Astrocyte (in vitro differentiated cells and primary cell): ENCODE measurements at regions not wholly inside any gene's neighbourhood (a gene's known extent, or its start where the extent isn't known, plus 50 kb on each side); places are given as distances from the start of the nearest gene placed in this dataset.
A peak's percentile ranks its signal among the peaks of the same experiment; 100 is the strongest.

ENCODE experiments used
- DNase-seq: peaks from one replicate; pipeline ENCODE4 v3.0.0-alpha.2; 2010; ENCODE audit warnings: low read depth
- FAIRE-seq: peaks from 2 replicates; lab custom pipeline; 2011; peaks lifted over from hg19 to GRCh38; lab: Jason Lieb, UNC
- H2AFZ ChIP-seq: 2 replicates; pipeline ENCODE4 v1.6.0; 2012; ENCODE audit warnings: low read depth, low read length, inconsistent platforms
- H3K27ac ChIP-seq: 2 replicates; pipeline ENCODE4 v1.5.1; 2011; ENCODE audit warnings: low read depth, low read length, inconsistent platforms
- H3K27me3 ChIP-seq: 2 replicates; pipeline ENCODE4 v1.6.0; 2011; ENCODE audit warnings: low read length, inconsistent platforms; ENCODE audit not compliant: insufficient read depth
- H3K36me3 ChIP-seq: 2 replicates; pipeline ENCODE4 v1.5.1; 2011; ENCODE audit warnings: low read length, inconsistent platforms; ENCODE audit not compliant: insufficient read depth
- H3K4me1 ChIP-seq: 2 replicates; pipeline ENCODE4 v1.5.1; 2011; ENCODE audit warnings: low read length, inconsistent platforms; ENCODE audit not compliant: insufficient read depth
- H3K4me2 ChIP-seq: 2 replicates; pipeline ENCODE4 v1.6.0; 2012; ENCODE audit warnings: low read length, inconsistent platforms
- H3K4me3 ChIP-seq: 2 replicates; pipeline ENCODE4 v1.5.1; 2011; ENCODE audit warnings: low read depth, mild to moderate bottlenecking, low read length, inconsistent platforms; ENCODE audit not compliant: insufficient read depth
- H3K79me2 ChIP-seq: 2 replicates; pipeline ENCODE4 v1.6.0; 2012; ENCODE audit warnings: mild to moderate bottlenecking, low read length, inconsistent platforms; ENCODE audit not compliant: insufficient read depth
- H3K9ac ChIP-seq: 2 replicates; pipeline ENCODE4 v1.6.0; 2012; ENCODE audit warnings: mild to moderate bottlenecking, low read length, inconsistent platforms
- H3K9me3 ChIP-seq: 2 replicates; pipeline ENCODE4 v1.5.1; 2012; ENCODE audit warnings: low read depth, mild to moderate bottlenecking, low read length, inconsistent platforms; ENCODE audit not compliant: insufficient read depth
- H4K20me1 ChIP-seq: 2 replicates; pipeline ENCODE4 v1.6.0; 2012; ENCODE audit warnings: low read length, inconsistent platforms; ENCODE audit not compliant: insufficient read depth
- H3K27ac Mint-ChIP-seq: one replicate; pipeline ENCODE4 v1.8.0; 2021; ENCODE audit warnings: mild to moderate bottlenecking, mixed read lengths; ENCODE audit not compliant: unreplicated experiment
- H3K27me3 Mint-ChIP-seq: one replicate; pipeline ENCODE4 v1.8.0; 2021; ENCODE audit warnings: low read depth, mixed read lengths; ENCODE audit not compliant: unreplicated experiment
- H3K36me3 Mint-ChIP-seq: one replicate; pipeline ENCODE4 v1.8.0; 2021; ENCODE audit warnings: low read depth, mixed read lengths; ENCODE audit not compliant: unreplicated experiment
- H3K4me1 Mint-ChIP-seq: one replicate; pipeline ENCODE4 v1.8.0; 2021; ENCODE audit warnings: low read depth, mixed read lengths; ENCODE audit not compliant: unreplicated experiment
- H3K4me3 Mint-ChIP-seq: one replicate; pipeline ENCODE4 v1.8.0; 2021; ENCODE audit warnings: mild to moderate bottlenecking, moderate library complexity, mixed read lengths; ENCODE audit not compliant: unreplicated experiment
- H3K9me3 Mint-ChIP-seq: one replicate; pipeline ENCODE4 v1.8.0; 2021; ENCODE audit warnings: mild to moderate bottlenecking, mixed read lengths; ENCODE audit not compliant: unreplicated experiment
- EZH2 ChIP-seq: IDR thresholded peaks from 2 replicates; pipeline ENCODE4 v1.6.1; 2012; ENCODE audit warnings: mild to moderate bottlenecking, low read length, inconsistent platforms; ENCODE audit not compliant: insufficient read depth
- TF ChIP-seq, protein P1 (sequence below): IDR thresholded peaks from 2 replicates; pipeline ENCODE4 v1.5.1; 2011; ENCODE audit warnings: low read depth, mild to moderate bottlenecking, inconsistent platforms, low read length, moderate library complexity; ENCODE audit not compliant: insufficient read depth

DNA sequence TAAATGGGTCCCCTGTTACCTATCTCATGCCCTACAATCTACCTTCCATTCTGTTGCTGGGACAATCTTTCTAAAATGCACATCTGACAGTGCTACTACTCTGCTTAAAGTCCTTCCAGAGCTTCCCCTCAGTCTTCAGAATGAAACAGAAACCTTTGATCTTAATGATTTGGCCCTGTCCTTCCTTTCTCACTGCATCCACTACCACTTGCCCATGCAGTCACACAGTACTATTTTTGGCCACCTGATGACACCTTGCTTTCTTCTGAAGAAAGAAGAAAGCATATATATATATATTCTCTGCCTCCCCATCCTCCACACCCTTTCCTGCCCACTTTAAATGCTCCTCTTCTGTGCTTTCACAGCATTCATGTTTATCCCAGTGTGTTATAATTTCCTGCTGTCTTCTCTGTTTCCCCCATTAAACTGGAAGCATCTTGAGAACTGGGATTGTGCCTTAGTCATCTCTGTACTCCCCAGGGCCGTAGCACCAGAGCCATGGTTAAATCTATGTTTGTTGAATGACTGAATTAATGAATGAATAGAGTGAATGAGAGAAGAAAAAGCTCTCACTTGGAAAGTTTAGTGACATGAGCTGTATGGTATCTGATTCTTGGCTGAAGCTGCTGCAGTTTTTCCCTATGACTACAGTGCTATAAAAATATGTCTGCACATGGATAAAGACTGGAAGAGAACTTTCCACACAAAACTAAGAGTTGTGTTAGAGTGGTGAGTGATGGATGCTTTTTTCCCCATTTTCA, 56.2 kb downstream of the RTL9 start:
- H3K4me1 Mint-ChIP-seq = peaks cover 29% of the 10 kb centered on the region
- H4K20me1 ChIP-seq = no peaks in the 10 kb centered on the region
- no peaks in the 10 kb centered on the region for H3K36me3 ChIP-seq
- H3K79me2 ChIP-seq = no peaks in the 10 kb centered on the region
- no peaks in the 10 kb centered on the region for H3K27me3 ChIP-seq
- no peaks in the 10 kb centered on the region for H3K36me3 Mint-ChIP-seq
- H3K9ac ChIP-seq = peak overlapping the region; percentile 70
- H3K4me3 Mint-ChIP-seq = no peak overlapping the region
- H3K9me3 ChIP-seq = no peaks in the 10 kb centered on the region
- peak overlapping the region; percentile 93 for H3K27ac ChIP-seq
- TF ChIP-seq, protein P1, sequence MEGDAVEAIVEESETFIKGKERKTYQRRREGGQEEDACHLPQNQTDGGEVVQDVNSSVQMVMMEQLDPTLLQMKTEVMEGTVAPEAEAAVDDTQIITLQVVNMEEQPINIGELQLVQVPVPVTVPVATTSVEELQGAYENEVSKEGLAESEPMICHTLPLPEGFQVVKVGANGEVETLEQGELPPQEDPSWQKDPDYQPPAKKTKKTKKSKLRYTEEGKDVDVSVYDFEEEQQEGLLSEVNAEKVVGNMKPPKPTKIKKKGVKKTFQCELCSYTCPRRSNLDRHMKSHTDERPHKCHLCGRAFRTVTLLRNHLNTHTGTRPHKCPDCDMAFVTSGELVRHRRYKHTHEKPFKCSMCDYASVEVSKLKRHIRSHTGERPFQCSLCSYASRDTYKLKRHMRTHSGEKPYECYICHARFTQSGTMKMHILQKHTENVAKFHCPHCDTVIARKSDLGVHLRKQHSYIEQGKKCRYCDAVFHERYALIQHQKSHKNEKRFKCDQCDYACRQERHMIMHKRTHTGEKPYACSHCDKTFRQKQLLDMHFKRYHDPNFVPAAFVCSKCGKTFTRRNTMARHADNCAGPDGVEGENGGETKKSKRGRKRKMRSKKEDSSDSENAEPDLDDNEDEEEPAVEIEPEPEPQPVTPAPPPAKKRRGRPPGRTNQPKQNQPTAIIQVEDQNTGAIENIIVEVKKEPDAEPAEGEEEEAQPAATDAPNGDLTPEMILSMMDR = no peak
- TF ChIP-seq EZH2 = no peak
- peaks cover 56% of the 10 kb centered on the region for H3K4me1 ChIP-seq
- H3K9me3 Mint-ChIP-seq = no peaks in the 10 kb centered on the region
- no peaks in the 10 kb centered on the region for H3K27me3 Mint-ChIP-seq
- peak overlapping the region; percentile 74 for H3K4me2 ChIP-seq
- FAIRE-seq (no peak), DNase-seq (peak; percentile 79)
- H3K27ac Mint-ChIP-seq = peak overlapping the region; percentile 75
- H2AFZ ChIP-seq = no peak overlapping the region
- H3K4me3 ChIP-seq = no peak overlapping the region

DNA sequence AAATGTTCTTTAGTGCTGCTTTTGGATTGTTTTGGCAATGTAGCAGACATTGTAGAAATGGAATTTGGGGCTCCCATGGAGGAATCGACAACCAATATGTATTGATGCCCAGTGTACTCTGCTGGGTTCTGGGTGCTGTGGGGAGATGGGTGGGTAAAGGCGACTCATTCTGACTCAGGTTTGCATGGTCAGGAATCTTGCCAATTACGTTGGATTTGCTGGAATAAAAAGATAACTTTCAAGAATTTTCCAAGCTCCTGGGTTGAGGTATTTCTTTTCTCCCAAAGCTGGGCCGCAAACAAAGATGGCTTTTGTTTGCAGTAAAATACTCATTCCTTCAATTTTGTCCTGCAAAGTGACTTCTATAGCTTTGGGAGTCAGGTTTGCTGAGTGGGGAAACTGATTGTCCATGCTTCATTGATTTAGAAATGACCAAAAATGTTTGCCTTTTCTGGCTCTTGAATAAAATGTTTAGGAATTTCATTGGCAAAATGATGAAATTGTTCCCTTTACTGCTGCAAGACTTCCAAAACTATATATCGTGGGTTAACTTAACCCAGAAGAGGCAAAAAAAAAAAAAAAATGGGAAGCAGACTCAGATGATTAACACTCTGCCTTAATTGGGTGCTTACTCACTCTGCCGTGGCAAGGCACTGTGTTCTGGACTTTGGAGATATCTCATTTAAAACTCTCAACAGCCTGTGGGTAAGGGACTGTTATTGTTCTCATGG, 57.0 kb downstream of the RTL9 start:
- H3K4me1 ChIP-seq = peaks cover 49% of the 10 kb centered on the region
- H4K20me1 ChIP-seq = no peaks in the 10 kb centered on the region
- no peaks in the 10 kb centered on the region for H3K27me3 ChIP-seq
- H3K4me2 ChIP-seq = peak overlapping the region; percentile 74
- Mint-ChIP-seq H3K4me3 (no peak overlapping the region), H3K4me1 (peaks cover 25% of the 10 kb centered on the region), H3K36me3 (no peaks in the 10 kb centered on the region), H3K27ac (peak overlapping the region; percentile 75), H3K27me3 (no peaks in the 10 kb centered on the region), H3K9me3 (no peaks in the 10 kb centered on the region)
- no peaks in the 10 kb centered on the region for H3K79me2 ChIP-seq
- no peak for TF ChIP-seq EZH2
- FAIRE-seq (peak; percentile 99), DNase-seq (peak; percentile 76)
- H2AFZ ChIP-seq = no peak overlapping the region
- no peaks in the 10 kb centered on the region for H3K9me3 ChIP-seq
- H3K9ac ChIP-seq = peak overlapping the region; percentile 70
- no peaks in the 10 kb centered on the region for H3K36me3 ChIP-seq
- H3K4me3 ChIP-seq = no peak overlapping the region
- H3K27ac ChIP-seq = peak overlapping the region; percentile 93

DNA sequence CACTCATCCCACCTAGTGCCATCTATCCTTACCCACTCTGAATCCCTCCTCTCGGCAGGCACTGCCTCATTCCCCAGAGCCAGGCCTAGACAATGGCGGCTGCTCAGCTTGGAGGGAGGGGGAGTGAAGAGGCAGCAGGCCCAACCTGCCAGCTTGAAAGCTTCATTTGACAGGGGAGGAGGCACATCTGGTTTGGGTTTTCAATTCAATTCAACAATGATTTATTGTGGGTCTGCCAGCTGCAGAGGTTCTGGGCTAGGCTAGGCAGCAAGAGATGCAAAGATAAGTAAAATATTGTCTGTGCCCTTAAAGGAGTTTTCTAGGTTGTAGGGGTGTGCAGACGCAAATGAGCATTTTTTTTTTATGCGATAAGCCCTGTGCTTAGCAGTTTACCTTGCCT, 58.5 kb downstream of the RTL9 start:
- DNase-seq (no peak), FAIRE-seq (no peak)
- Mint-ChIP-seq H3K36me3 (no peaks in the 10 kb centered on the region), H3K27me3 (no peaks in the 10 kb centered on the region), H3K4me3 (no peak overlapping the region), H3K27ac (no peak overlapping the region), H3K9me3 (no peaks in the 10 kb centered on the region), H3K4me1 (peaks cover 25% of the 10 kb centered on the region)
- TF ChIP-seq, protein P1 = no peak
- TF ChIP-seq EZH2 = no peak
- Histone ChIP-seq H4K20me1 (no peaks in the 10 kb centered on the region), H3K79me2 (no peaks in the 10 kb centered on the region), H3K4me3 (no peak overlapping the region), H3K4me2 (no peak overlapping the region), H3K9ac (no peak overlapping the region), H3K9me3 (no peaks in the 10 kb centered on the region), H3K27me3 (no peaks in the 10 kb centered on the region), H3K4me1 (peaks cover 49% of the 10 kb centered on the region), H3K27ac (no peak overlapping the region), H3K36me3 (no peaks in the 10 kb centered on the region), H2AFZ (no peak overlapping the region)
